NCI-H2107 (cell line): ENCODE measurements at regions not wholly inside any gene's neighbourhood (a gene's known extent, or its start where the extent isn't known, plus 50 kb on each side); places are given as distances from the start of the nearest gene placed in this dataset.

Experiments used
- DNase-seq: peaks from one replicate; lab custom pipeline; 2025; lab: John Stamatoyannopoulos, UW

GRCh38 chr7:130998993-130999602 is 265.1 kb upstream of the KLF14 start:
- DNase-seq, result no peak

- no peak for DNase-seq
These were observed 265.9 kb upstream of the KLF14 start for GRCh38 chr7:130999926-131000325.

DNA sequence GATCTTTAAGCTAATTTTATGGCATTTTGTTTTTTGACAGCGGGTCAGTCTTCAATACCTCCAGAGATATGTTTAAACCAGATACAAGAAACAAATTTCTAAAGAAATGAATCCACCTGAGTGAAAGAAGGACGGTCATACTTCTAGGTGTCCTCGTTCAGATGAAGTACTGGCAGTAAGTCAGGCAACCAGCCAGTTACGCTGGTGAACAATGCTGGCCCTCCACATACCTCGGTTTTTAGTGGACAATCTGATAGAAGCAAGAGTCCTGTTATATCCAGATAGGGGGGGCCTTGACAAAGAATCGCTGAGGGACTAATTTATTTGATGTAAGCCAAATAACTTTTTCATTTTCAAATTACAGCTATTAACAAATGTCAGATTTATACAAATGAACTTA is 266.4 kb upstream of the KLF14 start:
- no peak for DNase-seq

DNA sequence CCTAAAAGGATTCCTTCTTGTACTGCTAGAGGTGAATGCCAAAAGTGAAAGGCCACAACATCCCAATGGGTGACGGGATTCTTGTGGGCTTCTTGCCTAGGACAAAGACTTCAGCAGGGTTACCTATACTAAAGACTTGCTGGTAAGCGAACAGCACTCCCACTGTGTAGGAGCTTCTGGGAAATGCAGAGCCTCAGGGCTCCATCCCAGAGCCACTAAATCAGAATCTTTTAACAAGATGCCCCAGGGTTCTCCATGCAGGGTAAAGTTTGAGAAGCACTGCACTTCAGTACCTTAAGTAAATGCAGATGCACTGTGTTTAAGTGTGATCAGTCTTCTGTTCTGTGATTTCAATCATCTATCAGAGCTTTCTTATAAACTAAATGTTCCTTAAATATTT is 266.9 kb upstream of the KLF14 start:
- no peak for DNase-seq

- no peak for DNase-seq
These were observed 268.6 kb upstream of the KLF14 start for GRCh38 chr7:131002600-131002999.

DNA sequence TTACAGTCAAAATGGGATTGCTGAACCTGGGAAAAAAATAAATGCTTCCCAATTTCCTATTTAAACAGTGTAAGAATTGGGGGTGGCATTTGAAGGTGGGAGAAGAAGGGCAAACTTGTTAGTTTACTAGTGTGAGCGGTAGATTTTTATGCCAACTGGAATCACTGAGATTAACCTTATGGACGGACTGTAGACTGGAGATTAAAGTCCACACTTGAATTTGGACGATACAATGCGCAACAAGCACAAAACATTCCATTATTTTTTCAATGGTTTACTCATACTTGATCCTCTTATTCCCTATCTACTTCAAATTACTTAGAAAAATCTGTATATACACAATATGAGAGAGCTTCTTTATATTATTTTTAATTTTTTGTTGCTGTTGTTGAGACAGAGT is 269.6 kb upstream of the KLF14 start:
- no peak for DNase-seq

GRCh38 chr7:131004371-131004770 is 270.4 kb upstream of the KLF14 start:
- no peak for DNase-seq

DNA sequence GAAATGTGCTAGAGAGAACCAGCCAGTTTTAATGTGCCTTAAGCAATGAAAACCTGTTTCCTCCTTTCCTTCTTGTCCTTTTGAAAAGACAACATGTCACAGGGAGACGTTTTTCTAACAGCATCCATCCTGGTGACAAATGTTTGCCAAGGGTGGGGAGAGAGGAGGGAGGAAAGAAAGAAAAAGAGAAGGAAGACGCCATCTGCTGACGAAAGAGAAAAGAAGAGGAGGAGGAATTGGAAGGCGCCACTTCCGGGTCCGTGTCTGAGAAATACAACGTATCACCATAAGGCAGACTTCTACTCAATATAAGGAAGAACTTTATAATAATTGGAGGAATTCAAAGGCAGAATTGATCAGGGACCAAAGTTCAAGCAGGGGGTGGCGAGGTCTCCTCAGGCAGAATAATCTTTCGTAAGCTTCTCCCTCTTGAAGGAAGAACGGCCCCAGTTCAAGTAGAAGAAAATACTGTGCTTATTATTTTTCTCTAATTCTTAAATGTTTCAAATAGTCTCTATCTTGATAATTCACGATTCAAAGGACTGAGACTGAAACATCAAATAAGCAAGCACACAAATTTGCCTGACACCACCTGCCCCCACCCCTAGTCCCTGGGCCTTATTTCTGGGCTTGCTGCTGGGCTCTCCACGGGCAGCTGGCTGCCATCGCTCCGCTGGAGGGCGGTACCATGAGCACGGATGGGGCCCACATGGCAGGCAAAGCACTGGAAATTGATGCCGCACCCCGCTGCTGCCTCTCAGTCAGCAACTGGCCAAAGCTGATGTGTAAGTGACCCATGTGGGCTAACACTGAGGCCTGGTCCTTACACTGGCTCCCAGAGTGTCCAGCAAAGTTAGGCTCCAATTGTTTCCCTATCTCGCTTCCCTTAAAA is 273.7 kb upstream of the KLF14 start:
- peak; percentile 30 for DNase-seq

DNA sequence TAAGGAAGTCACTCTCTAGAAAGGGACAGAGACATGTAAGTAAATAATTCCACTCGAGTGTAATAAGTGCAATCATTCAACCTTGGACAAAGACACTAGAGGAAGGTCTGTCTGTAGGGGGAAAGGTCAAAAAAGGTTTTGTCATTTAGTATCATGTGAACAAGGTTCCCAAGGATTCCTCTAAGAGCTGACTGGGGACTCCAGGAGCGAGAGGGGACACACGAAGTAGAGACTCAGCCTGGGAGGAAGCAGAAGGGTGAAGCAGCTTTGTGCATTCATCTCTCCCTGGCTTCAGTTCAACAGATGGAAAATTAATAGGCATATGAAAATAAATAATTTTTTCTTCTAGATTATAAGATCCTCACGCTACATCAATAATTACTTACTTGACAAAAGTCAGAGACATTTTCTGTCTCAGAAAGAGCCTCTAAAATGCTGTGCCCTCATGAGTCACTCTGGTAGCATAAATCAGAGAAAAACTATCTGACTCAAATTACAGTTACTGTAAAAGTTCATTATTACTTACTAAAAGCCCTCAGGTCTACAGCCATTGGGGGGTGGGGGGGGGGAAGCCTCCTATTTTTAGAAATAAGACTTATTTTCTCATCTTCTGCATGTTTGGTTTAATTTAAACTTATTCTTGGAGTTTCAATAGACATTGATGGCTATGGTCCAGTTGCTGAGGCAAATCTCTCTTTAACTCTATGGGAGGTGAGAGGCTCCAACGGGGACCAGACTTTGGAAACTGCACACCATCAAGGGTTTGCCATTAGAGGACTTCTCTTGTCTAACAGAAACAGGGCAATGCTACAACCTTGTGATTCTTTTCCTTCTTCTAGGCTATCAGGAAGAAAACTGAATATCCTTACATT is 275.1 kb upstream of the KLF14 start:
- DNase-seq, result no peak

- no peak for DNase-seq
These were observed 276.2 kb upstream of the KLF14 start for GRCh38 chr7:131010029-131010716.

GRCh38 chr7:131010717-131011431 is 276.9 kb upstream of the KLF14 start:
- DNase-seq, result no peak

GRCh38 chr7:131011432-131011742 is 277.4 kb upstream of the KLF14 start:
- no peak for DNase-seq

GRCh38 chr7:131011976-131012375 is 278.0 kb upstream of the KLF14 start:
- no peak for DNase-seq

DNA sequence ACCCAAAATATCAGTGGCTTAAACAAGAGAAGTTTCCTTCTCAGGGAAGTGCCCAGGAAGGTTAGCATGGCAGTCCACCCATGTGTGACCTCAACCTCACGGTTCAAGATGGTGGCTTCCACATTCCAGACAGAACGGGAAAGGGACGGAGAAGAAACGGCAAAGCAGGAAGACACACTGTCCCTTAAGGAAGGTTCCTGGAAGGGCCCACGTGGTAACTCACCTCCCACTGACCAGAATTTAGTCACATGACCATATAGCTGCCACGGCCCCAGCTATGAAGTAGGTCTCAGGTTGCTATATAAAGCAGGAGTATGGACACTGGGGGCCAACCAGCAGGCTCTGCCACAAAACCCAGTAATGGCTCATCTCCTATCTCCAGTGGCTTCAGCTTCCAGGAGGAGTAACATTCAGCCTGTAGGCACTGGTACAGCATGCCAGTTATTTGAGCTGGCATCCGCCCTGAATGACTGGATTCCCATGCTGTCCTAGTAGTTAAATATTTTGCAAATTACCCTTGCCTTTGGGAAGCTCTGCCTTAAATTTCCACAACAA is 278.5 kb upstream of the KLF14 start:
- no peak for DNase-seq

- no peak for DNase-seq
These were observed 279.7 kb upstream of the KLF14 start for GRCh38 chr7:131013716-131014115.

- DNase-seq, result no peak
These were observed 281.1 kb upstream of the KLF14 start for GRCh38 chr7:131014906-131015656.

- no peak for DNase-seq
These were observed 281.6 kb upstream of the KLF14 start for GRCh38 chr7:131015657-131015958.

DNA sequence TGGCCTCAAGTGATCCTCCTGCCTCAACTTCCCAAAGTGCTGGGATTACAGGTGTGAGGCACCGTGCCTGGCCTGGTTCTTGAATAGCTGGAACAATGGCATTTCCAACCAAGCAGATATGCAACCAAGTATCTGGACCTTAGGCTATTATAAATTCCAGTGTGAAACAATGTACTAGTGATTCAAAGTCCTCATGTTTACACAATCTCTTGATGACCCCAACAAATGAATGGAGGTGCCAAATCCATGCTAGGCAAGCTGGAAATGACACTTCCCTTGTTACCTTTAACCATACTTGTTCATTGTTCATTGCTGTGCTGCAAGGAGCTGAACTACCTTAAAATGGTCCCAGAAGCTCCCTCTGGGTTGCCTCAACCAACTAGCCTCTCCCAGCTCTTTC is 282.2 kb upstream of the KLF14 start:
- no peak for DNase-seq

DNA sequence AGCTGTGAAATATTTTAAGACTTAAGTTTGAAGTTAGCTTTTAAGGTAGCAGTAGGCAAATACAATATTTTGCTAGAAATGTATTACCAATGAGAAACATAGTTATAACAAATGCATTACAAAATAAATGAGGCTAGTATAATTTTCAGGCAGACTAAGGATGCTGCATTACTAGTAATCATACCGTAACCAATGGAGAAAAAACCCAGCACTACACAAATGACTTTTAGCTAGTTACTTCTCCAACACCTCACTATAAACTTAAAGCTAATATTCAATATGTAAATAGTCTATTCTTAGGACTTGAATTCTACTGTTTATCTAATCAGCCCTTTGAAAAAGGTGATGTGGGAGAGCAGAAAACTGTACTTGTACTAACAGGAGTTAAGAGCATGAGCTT is 285.3 kb upstream of the KLF14 start:
- no peak for DNase-seq

- DNase-seq, result no peak
These were observed 286.8 kb upstream of the KLF14 start for GRCh38 chr7:131020759-131021261.

DNA sequence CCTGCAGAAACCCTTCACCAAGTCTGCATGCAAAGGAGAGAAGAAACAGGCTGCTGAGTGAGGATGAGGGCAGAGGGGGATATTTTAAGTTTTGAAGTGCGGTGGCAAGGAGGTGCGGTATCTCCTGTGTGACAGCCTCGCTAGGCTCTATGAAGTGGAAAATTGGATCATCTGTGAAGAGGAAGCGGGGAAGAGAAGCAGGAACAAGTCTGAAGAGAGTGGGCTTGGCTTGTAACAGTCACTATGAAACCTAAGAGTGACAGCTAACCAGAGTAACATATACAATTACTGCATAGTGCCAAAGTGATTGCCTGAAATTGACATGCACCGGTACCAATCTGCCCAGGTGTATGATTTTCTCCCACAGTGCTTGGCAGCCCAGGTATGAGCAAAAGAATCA is 287.5 kb upstream of the KLF14 start:
- DNase-seq, result no peak
